Epithelial cell of esophagus (primary cell): ENCODE measurements at regions not wholly inside any gene's neighbourhood (a gene's known extent, or its start where the extent isn't known, plus 50 kb on each side); places are given as distances from the start of the nearest gene placed in this dataset.
A peak's percentile ranks its signal among the peaks of the same experiment; 100 is the strongest.

ENCODE experiments used
- DNase-seq: peaks from one replicate; pipeline ENCODE4 v3.0.0; 2010; ENCODE audit warnings: low read depth
- H3K4me3 ChIP-seq: 2 replicates; pipeline ENCODE4 v1.5.1; 2011; ENCODE audit warnings: mild to moderate bottlenecking, low read length, control low read depth
- CTCF ChIP-seq: IDR thresholded peaks from 2 replicates; pipeline ENCODE4 v1.5.1; 2011; ENCODE audit warnings: low read depth, mild to moderate bottlenecking, low read length, control low read depth, inconsistent platforms; ENCODE audit not compliant: insufficient read depth; ENCODE audit errors: missing control alignments

GRCh38 chr5:4576161-4576748 is 563.9 kb upstream of the ADAMTS16 start:
- no peak for TF ChIP-seq CTCF
- H3K4me3 ChIP-seq = no peak overlapping the region
- peak; percentile 9 for DNase-seq

- no peak overlapping the region for H3K4me3 ChIP-seq
- DNase-seq = no peak
- TF ChIP-seq CTCF = no peak
These were observed 563.2 kb upstream of the ADAMTS16 start for GRCh38 chr5:4576908-4577307.

GRCh38 chr5:4579679-4580078 is 560.5 kb upstream of the ADAMTS16 start:
- TF ChIP-seq CTCF = no peak
- no peak for DNase-seq
- no peak overlapping the region for H3K4me3 ChIP-seq

- DNase-seq = no peak
- TF ChIP-seq CTCF = no peak
- no peak overlapping the region for H3K4me3 ChIP-seq
These were observed 559.4 kb upstream of the ADAMTS16 start for GRCh38 chr5:4580772-4581171.

GRCh38 chr5:4581289-4581688 is 558.8 kb upstream of the ADAMTS16 start:
- H3K4me3 ChIP-seq = no peak overlapping the region
- no peak for DNase-seq
- TF ChIP-seq CTCF = no peak

- DNase-seq = peak; percentile 92
- peak; percentile 18 for TF ChIP-seq CTCF
- no peak overlapping the region for H3K4me3 ChIP-seq
These were observed 555.1 kb upstream of the ADAMTS16 start for GRCh38 chr5:4584982-4585381.

GRCh38 chr5:4613440-4613839 is 526.7 kb upstream of the ADAMTS16 start:
- H3K4me3 ChIP-seq = no peak overlapping the region
- TF ChIP-seq CTCF = no peak
- no peak for DNase-seq
